Natural killer cell (primary cell): ENCODE measurements at regions not wholly inside any gene's neighbourhood (a gene's known extent, or its start where the extent isn't known, plus 50 kb on each side); places are given as distances from the start of the nearest gene placed in this dataset.

Experiments
- ATAC-seq, 3 donors: fragments of 150-1000 bp in 2 of 3; fragments of 200-7000 bp in 1 of 3; cut with Tn5 transposase; 1 replicate in 1 of 3; 2 replicates in 2 of 3; pipeline ENCODE4 v1.10.0; 2021; ENCODE audit warnings: mild to moderate bottlenecking in 2 of 3, moderate library complexity in 2 of 3
- DNase-seq, 2 donors: peaks; one replicate each; pipeline versions ENCODE4 v3.0.0 to v3.0.0-alpha.2; 2013 to 2021; ENCODE audit warnings: mixed read lengths in 1 of 2
- H3K27ac ChIP-seq: one replicate; pipeline ENCODE4 v1.5.1; 2013; ENCODE audit warnings: mild to moderate bottlenecking, low read length
- H3K27me3 ChIP-seq: one replicate; pipeline ENCODE4 v1.6.1; 2013; ENCODE audit warnings: low read length; ENCODE audit not compliant: control insufficient read depth, insufficient read depth
- H3K36me3 ChIP-seq: one replicate; pipeline ENCODE4 v1.6.1; 2013; ENCODE audit warnings: low read length; ENCODE audit not compliant: control insufficient read depth, insufficient read depth
- H3K4me1 ChIP-seq: one replicate; pipeline ENCODE4 v1.6.1; 2013; ENCODE audit warnings: low read length; ENCODE audit not compliant: control insufficient read depth, insufficient read depth
- H3K4me3 ChIP-seq: one replicate; pipeline ENCODE4 v1.5.1; 2013; ENCODE audit warnings: low read length
- H3K9me3 ChIP-seq: one replicate; pipeline ENCODE4 v1.6.1; 2013; ENCODE audit warnings: low read length; ENCODE audit not compliant: control insufficient read depth, insufficient read depth
- H3K27ac Mint-ChIP-seq, 2 donors: one replicate each; pipeline ENCODE4 v1.8.0; 2022; ENCODE audit warnings: mild to moderate bottlenecking in 2 of 2, mixed read lengths in 2 of 2, moderate library complexity in 1 of 2
- H3K27me3 Mint-ChIP-seq, 2 donors: one replicate each; pipeline ENCODE4 v1.8.0; 2022; ENCODE audit warnings: low read depth in 2 of 2, mixed read lengths in 2 of 2
- H3K36me3 Mint-ChIP-seq: one replicate; pipeline ENCODE4 v1.8.0; 2022; ENCODE audit warnings: mixed read lengths
- H3K4me1 Mint-ChIP-seq, 2 donors: one replicate each; pipeline ENCODE4 v1.8.0; 2022; ENCODE audit warnings: mixed read lengths in 2 of 2
- H3K4me3 Mint-ChIP-seq: one replicate; pipeline ENCODE4 v1.8.0; 2022; ENCODE audit warnings: mild to moderate bottlenecking, moderate library complexity, mixed read lengths
- H3K9me3 Mint-ChIP-seq, 2 donors: one replicate each; pipeline ENCODE4 v1.8.0; 2022; ENCODE audit warnings: mixed read lengths in 2 of 2
- WGBS: methylation state at CpG from one replicate; pipeline ENCODE4 v1.1.7; 2013; ENCODE audit warnings: missing lambda C conversion rate; ENCODE audit not compliant: insufficient coverage; 5-methylcytosine and 5-hydroxymethylcytosine counted together
- intact Hi-C: fragments of 100-400 bp; cut with micrococcal nuclease; formaldehyde crosslinking; loops from one replicate; pipeline ENCODE4 v1.14.2; 2022
- TF ChIP-seq, protein P1 (sequence below): fragments of 200-600 bp; IDR thresholded peaks from one replicate; pipeline ENCODE4 v1.8.0; 2022; ENCODE audit warnings: antibody characterized with exemption

- no peaks in the 10 kb centered on the region for H3K9me3 Mint-ChIP-seq
- Histone ChIP-seq H3K27me3 (no peaks in the 10 kb centered on the region), H3K36me3 (no peaks in the 10 kb centered on the region), H3K4me1 (no peaks in the 10 kb centered on the region), H3K27ac (no peak overlapping the region), H3K9me3 (no peaks in the 10 kb centered on the region), H3K4me3 (no peak overlapping the region)
- ATAC-seq = no peak
- no peak overlapping the region for H3K27ac Mint-ChIP-seq
- WGBS = 85% methylated on average over 3 of the region's 3 CpGs
- H3K4me3 Mint-ChIP-seq = no peak overlapping the region
- intact Hi-C loops = no loop called here
- no peaks in the 10 kb centered on the region for H3K4me1 Mint-ChIP-seq
- H3K36me3 Mint-ChIP-seq = no peaks in the 10 kb centered on the region
- no peak for DNase-seq
- peaks cover 8 to 12% of the 10 kb centered on the region in 2 donors for H3K27me3 Mint-ChIP-seq
- TF ChIP-seq, protein P1, sequence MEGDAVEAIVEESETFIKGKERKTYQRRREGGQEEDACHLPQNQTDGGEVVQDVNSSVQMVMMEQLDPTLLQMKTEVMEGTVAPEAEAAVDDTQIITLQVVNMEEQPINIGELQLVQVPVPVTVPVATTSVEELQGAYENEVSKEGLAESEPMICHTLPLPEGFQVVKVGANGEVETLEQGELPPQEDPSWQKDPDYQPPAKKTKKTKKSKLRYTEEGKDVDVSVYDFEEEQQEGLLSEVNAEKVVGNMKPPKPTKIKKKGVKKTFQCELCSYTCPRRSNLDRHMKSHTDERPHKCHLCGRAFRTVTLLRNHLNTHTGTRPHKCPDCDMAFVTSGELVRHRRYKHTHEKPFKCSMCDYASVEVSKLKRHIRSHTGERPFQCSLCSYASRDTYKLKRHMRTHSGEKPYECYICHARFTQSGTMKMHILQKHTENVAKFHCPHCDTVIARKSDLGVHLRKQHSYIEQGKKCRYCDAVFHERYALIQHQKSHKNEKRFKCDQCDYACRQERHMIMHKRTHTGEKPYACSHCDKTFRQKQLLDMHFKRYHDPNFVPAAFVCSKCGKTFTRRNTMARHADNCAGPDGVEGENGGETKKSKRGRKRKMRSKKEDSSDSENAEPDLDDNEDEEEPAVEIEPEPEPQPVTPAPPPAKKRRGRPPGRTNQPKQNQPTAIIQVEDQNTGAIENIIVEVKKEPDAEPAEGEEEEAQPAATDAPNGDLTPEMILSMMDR = no peak
Observed at GRCh38 chr10:32112055-32112454, 55.8 kb upstream of the KIF5B start.

- no peak overlapping the region for H3K4me3 ChIP-seq
- Mint-ChIP-seq H3K4me1 (no peaks in the 10 kb centered on the region), H3K36me3 (no peaks in the 10 kb centered on the region), H3K27ac (no peak overlapping the region), H3K4me3 (no peak overlapping the region), H3K27me3 (peaks cover 8 to 12% of the 10 kb centered on the region in 2 donors), H3K9me3 (no peaks in the 10 kb centered on the region)
- H3K4me1 ChIP-seq = no peaks in the 10 kb centered on the region
- H3K36me3 ChIP-seq = no peaks in the 10 kb centered on the region
- no peaks in the 10 kb centered on the region for H3K27me3 ChIP-seq
- H3K9me3 ChIP-seq = no peaks in the 10 kb centered on the region
- intact Hi-C loops = no loop called here
- H3K27ac ChIP-seq = no peak overlapping the region
- WGBS = 96% methylated on average over 3 of the region's 3 CpGs
- DNase-seq = no peak
- no peak for ATAC-seq
- TF ChIP-seq, protein P1 = no peak
Observed at GRCh38 chr10:32111585-32111984, 55.4 kb upstream of the KIF5B start.

DNA sequence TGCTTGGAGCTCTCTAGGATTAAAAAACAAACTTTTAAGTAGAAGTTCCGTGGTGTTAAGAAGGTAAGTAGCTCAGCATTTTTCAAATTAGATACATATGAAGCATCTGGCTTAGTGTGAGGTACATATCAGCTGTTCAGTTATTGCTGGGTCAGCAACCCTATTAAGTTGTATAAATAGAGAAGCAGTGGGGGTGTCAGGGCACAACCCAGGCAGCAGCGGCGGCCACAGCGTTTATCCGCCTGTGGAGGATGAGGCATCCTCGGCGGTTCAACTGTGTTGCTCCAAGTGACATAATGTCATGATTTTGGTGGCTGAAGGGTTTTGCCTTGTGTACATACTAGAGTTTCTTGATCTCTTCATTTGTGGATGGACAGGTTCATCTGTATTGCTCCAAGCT lies 54.6 kb upstream of the KIF5B start:
- H3K4me3 ChIP-seq = no peak overlapping the region
- H3K36me3 ChIP-seq = no peaks in the 10 kb centered on the region
- H3K4me1 ChIP-seq = no peaks in the 10 kb centered on the region
- Mint-ChIP-seq H3K27ac (no peak overlapping the region), H3K27me3 (peaks cover 3 to 10% of the 10 kb centered on the region in 2 donors), H3K4me1 (no peaks in the 10 kb centered on the region), H3K36me3 (no peaks in the 10 kb centered on the region), H3K9me3 (no peaks in the 10 kb centered on the region), H3K4me3 (no peak overlapping the region)
- no peaks in the 10 kb centered on the region for H3K9me3 ChIP-seq
- H3K27me3 ChIP-seq = no peaks in the 10 kb centered on the region
- ATAC-seq (no peak), DNase-seq (no peak)
- 95% methylated on average over 7 of the region's 7 CpGs for WGBS
- intact Hi-C loops = no loop called here
- H3K27ac ChIP-seq = no peak overlapping the region
- TF ChIP-seq, protein P1 = no peak

GRCh38 chr10:32109603-32110002 lies 53.4 kb upstream of the KIF5B start:
- 93% methylated on average over 24 of the region's 24 CpGs for WGBS
- no peaks in the 10 kb centered on the region for H3K27me3 ChIP-seq
- ATAC-seq (no peak), DNase-seq (no peak)
- H3K27ac Mint-ChIP-seq = no peak overlapping the region
- TF ChIP-seq, protein P1 = no peak
- no peak overlapping the region for H3K4me3 ChIP-seq
- H3K36me3 Mint-ChIP-seq = no peaks in the 10 kb centered on the region
- H3K36me3 ChIP-seq = no peaks in the 10 kb centered on the region
- no peak overlapping the region for H3K4me3 Mint-ChIP-seq
- intact Hi-C loops = no loop called here
- H3K9me3 ChIP-seq = no peaks in the 10 kb centered on the region
- no peaks in the 10 kb centered on the region for H3K4me1 ChIP-seq
- no peaks in the 10 kb centered on the region for H3K9me3 Mint-ChIP-seq
- H3K4me1 Mint-ChIP-seq = no peaks in the 10 kb centered on the region
- peaks cover 0 to 3% of the 10 kb centered on the region in 2 donors for H3K27me3 Mint-ChIP-seq
- H3K27ac ChIP-seq = no peak overlapping the region
